ENCODE measurements at regions not wholly inside any gene's neighbourhood (a gene's known extent, or its start where the extent isn't known, plus 50 kb on each side); places are given as distances from the start of the nearest gene placed in this dataset.

- TF ChIP-seq CTCF (IDR thresholded peaks at IDR 0.05; ENCODE audit: insufficient read depth, low read length, poor library complexity, severe bottlenecking), result no peak
- H3K36me3 ChIP-seq (ENCODE audit: control insufficient read depth, insufficient read depth, low read length), result no peaks in the 10 kb centered on the region
- no peak overlapping the region for H3K4me3 ChIP-seq (ENCODE audit: low read depth, low read length)
- DNase-seq (ENCODE audit: low read depth), result no peak
- no peaks in the 10 kb centered on the region for H3K27me3 ChIP-seq (ENCODE audit: control insufficient read depth, insufficient read depth, low read length)
These were observed 181.8 kb upstream of the ARL4C start for GRCh38 chr2:234678711-234679110.

GRCh38 chr2:234677758-234678538 is 181.1 kb upstream of the ARL4C start:
- Histone ChIP-seq H3K27me3 (ENCODE audit: control insufficient read depth, insufficient read depth, low read length) (no peaks in the 10 kb centered on the region), H3K36me3 (ENCODE audit: control insufficient read depth, insufficient read depth, low read length) (no peaks in the 10 kb centered on the region), H3K4me3 (ENCODE audit: low read depth, low read length) (no peak overlapping the region)
- no peak for DNase-seq (ENCODE audit: low read depth)
- no peak for TF ChIP-seq CTCF (IDR thresholded peaks at IDR 0.05; ENCODE audit: insufficient read depth, low read length, poor library complexity, severe bottlenecking)

DNA sequence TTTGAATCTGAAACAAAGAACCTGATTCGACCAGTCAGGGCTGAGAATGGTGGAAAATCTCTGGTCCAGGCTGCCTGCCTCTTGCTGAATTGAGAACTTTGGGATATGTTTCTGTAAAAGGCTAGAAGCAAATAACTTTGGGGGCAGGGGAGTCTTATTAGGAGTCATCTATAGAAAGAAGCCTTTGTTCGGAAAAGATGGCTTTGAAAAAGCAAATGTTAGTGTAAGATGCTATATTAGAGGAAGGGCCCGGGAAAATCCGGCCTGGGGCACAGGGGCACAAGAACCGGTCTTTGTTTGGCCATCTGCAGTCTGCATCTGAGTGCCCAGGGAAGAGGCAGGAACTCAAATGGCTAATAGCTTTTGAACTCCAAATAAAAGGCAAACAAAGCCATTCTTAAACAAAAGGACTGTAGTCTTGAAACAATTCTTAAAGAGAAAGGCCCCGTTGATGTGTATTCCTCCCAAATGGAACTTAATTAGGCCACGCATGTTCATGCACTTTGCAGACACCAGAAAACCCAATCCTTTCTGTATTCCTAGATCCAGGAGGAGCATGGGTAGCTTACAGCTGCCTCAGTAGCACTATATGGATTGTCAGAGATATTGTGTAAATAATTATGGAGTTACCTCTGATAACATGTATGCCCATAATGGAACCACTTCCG is 180.0 kb upstream of the ARL4C start:
- Histone ChIP-seq H3K4me3 (ENCODE audit: low read depth, low read length) (no peak overlapping the region), H3K27me3 (ENCODE audit: control insufficient read depth, insufficient read depth, low read length) (no peaks in the 10 kb centered on the region), H3K36me3 (ENCODE audit: control insufficient read depth, insufficient read depth, low read length) (no peaks in the 10 kb centered on the region)
- no peak for TF ChIP-seq CTCF (IDR thresholded peaks at IDR 0.05; ENCODE audit: insufficient read depth, low read length, poor library complexity, severe bottlenecking)
- DNase-seq (ENCODE audit: low read depth), result no peak

DNA sequence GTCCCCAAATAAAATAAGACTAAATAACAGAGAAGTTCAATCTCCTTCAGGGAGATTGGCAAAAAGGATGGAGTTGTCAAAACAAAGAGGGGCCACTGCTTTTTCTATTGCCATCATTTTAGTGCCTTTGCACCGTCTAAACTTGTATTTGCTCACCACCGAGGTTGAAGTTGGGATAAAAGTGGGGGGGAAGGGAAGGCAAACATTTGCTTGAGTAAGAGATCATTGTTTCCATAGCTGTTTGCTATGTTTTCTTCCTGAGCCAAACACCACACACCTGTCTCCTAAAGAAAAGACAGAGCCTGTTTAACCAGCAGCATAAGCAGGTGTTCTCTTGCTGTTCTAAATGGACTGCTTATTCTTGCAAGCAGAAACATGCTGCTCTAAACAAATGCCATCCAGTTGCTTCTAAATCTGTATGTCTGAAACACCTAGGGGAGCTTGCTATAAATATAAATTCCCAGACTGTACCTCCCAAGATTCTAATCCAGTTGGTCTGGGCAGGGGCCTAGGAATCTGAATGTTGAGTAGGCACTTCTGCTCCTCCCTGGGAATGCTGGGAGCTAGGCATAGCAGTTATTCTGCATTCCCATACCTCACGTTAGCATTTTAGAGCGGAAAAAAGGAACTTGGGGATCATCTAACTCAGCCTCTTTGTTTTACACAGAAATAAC is 179.4 kb upstream of the ARL4C start:
- no peak for DNase-seq (ENCODE audit: low read depth)
- TF ChIP-seq CTCF (IDR thresholded peaks at IDR 0.05; ENCODE audit: insufficient read depth, low read length, poor library complexity, severe bottlenecking), result no peak

DNA sequence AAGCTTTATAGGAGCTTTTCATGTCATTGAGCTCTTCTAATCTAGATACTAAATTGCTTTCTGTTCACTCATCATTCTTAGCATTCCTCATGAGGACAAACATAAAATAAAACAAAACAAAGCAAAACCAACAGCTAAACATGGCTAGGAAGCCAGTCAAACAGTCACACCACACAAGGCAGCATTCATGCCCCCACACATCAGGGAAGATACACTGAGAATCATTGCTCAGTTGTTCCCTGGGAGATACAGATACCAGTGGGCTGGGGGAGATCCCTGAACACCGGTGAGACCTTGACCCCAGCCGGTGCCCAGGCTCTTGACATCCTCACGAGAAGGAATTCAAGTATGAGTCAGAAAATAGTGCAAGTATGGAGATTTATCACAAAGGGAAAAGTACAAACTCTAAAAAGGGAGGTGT is 177.9 kb upstream of the ARL4C start:
- no peak overlapping the region for H3K4me3 ChIP-seq (ENCODE audit: low read depth, low read length)
- DNase-seq (ENCODE audit: low read depth), result peak; percentile 60
- no peaks in the 10 kb centered on the region for H3K27me3 ChIP-seq (ENCODE audit: control insufficient read depth, insufficient read depth, low read length)
- TF ChIP-seq CTCF (IDR thresholded peaks at IDR 0.05; ENCODE audit: insufficient read depth, low read length, poor library complexity, severe bottlenecking), result no peak
- no peaks in the 10 kb centered on the region for H3K36me3 ChIP-seq (ENCODE audit: control insufficient read depth, insufficient read depth, low read length)

More for the DNA sequence above, 179.4 kb upstream of the ARL4C start:
- H3K27me3 ChIP-seq (ENCODE audit: control insufficient read depth, insufficient read depth, low read length), result no peaks in the 10 kb centered on the region
- H3K4me3 ChIP-seq (ENCODE audit: low read depth, low read length), result no peak overlapping the region
- no peaks in the 10 kb centered on the region for H3K36me3 ChIP-seq (ENCODE audit: control insufficient read depth, insufficient read depth, low read length)
